ENCODE measurements at regions not wholly inside any gene's neighbourhood (a gene's known extent, or its start where the extent isn't known, plus 50 kb on each side); places are given as distances from the start of the nearest gene placed in this dataset.

DNA sequence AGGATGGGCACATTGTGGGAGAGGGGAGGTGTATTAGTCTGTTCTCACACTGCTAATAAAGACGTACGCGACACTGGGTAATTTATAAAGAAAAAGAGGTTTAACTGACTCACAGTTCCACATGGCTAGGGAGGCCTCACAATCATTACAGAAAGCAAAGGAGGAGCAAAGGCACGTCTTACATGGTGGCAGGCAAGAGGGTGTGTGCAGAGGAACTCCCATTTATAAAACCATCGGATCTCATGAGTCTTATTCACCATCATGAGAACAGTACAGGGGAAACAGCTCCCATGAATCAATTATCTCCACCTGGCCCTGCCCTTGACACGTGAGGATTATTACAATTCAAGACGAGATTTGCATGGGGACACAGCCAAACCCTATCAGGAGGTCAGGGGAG is 266.7 kb downstream of the HAUS1 start:
- TF ChIP-seq, protein P1, sequence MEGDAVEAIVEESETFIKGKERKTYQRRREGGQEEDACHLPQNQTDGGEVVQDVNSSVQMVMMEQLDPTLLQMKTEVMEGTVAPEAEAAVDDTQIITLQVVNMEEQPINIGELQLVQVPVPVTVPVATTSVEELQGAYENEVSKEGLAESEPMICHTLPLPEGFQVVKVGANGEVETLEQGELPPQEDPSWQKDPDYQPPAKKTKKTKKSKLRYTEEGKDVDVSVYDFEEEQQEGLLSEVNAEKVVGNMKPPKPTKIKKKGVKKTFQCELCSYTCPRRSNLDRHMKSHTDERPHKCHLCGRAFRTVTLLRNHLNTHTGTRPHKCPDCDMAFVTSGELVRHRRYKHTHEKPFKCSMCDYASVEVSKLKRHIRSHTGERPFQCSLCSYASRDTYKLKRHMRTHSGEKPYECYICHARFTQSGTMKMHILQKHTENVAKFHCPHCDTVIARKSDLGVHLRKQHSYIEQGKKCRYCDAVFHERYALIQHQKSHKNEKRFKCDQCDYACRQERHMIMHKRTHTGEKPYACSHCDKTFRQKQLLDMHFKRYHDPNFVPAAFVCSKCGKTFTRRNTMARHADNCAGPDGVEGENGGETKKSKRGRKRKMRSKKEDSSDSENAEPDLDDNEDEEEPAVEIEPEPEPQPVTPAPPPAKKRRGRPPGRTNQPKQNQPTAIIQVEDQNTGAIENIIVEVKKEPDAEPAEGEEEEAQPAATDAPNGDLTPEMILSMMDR (IDR thresholded peaks at IDR 0.05; ENCODE audit: poor library complexity) = no peak
- TF ChIP-seq EZH2 (IDR thresholded peaks at IDR 0.05; ENCODE audit: borderline replicate concordance) = no peak
- no peak for TF ChIP-seq EZH2phosphoT487 (IDR thresholded peaks at IDR 0.05; ENCODE audit: low read depth, severe bottlenecking, unreplicated experiment)

Measured in hepatocyte (in vitro differentiated cells).